AG04449 (cell line): ENCODE measurements at regions not wholly inside any gene's neighbourhood (a gene's known extent, or its start where the extent isn't known, plus 50 kb on each side); places are given as distances from the start of the nearest gene placed in this dataset.

Experiments used
- CTCF ChIA-PET: fragments of 350-600 bp; formaldehyde crosslinking; extraction: SDS; loops from one replicate; lab custom pipeline; 2021; ENCODE audit warnings: antibody characterized with exemption; lab: Yijun Ruan, JAX
- POLR2A ChIA-PET: fragments of 400-600, 350-600 bp; formaldehyde crosslinking; extraction: SDS; loops from one replicate; lab custom pipeline; 2020; ENCODE audit warnings: antibody characterized with exemption, inconsistent platforms; lab: Yijun Ruan, JAX
- DNase-seq: peaks from one replicate; pipeline ENCODE4 v3.0.0-alpha.2; 2010; ENCODE audit warnings: low read depth, low spot score
- H3K4me3 ChIP-seq: 2 replicates; pipeline ENCODE4 v1.5.1; 2011; ENCODE audit warnings: low read depth, mild to moderate bottlenecking, control low read depth, low read length
- CTCF ChIP-seq: IDR thresholded peaks from one replicate; pipeline ENCODE4 v1.5.1; 2011; ENCODE audit warnings: mild to moderate bottlenecking, moderate library complexity, low read length, control low read depth, inconsistent platforms; ENCODE audit not compliant: insufficient read depth; ENCODE audit errors: missing control alignments

- no peak for DNase-seq
- TF ChIP-seq CTCF: no peak
Observed at GRCh38 chrY:7703578-7704140, 792.1 kb upstream of the AMELY start.

GRCh38 chrY:7702481-7702880 is 790.9 kb upstream of the AMELY start:
- no peak for DNase-seq
- H3K4me3 ChIP-seq: no peak overlapping the region; the same call in 1 of the 2 replicates
- ChIA-PET POLR2A (no interaction called here), CTCF (interaction anchor here (0.6 to 1.2 kb wide), 2 partner anchors 14 to 76 kb away, joined by 3 read pairs; no protein-coding TSS in a partner anchor)
- TF ChIP-seq CTCF: no peak

More at GRCh38 chrY:7703578-7704140, 792.1 kb upstream of the AMELY start:
- H3K4me3 ChIP-seq: no peak overlapping the region
- CTCF ChIA-PET: interaction anchor here (1.2 kb wide), 1 partner anchor 15 kb away, joined by 3 read pairs; no protein-coding TSS in a partner anchor
- POLR2A ChIA-PET: no interaction called here

GRCh38 chrY:7701676-7702075 is 790.1 kb upstream of the AMELY start:
- no peak for DNase-seq
- ChIA-PET POLR2A (no interaction called here), CTCF (no interaction called here)
- no peak for TF ChIP-seq CTCF
- H3K4me3 ChIP-seq: no peak overlapping the region

DNA sequence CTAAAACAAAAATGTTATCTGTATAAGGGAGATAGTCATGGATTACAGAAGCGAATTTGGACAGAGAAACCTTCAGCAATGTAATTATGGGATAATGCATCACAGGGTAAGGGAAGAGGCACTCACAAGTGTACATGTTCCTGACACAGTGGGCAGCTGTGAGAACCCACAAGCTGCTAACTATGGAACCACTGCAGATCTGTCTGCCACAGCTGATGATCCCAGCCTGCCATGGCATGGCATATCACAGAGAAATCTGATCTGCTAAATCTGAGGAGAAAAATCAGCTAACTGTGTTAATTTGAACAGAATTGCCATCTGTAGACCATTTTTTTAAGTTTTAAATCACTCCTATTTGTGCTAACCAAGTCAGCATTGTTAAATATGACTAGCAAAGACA is 786.0 kb upstream of the AMELY start:
- H3K4me3 ChIP-seq: no peak overlapping the region
- POLR2A ChIA-PET: no interaction called here
- TF ChIP-seq CTCF: no peak
- no peak for DNase-seq
- CTCF ChIA-PET: no interaction called here

GRCh38 chrY:7692701-7693100 is 781.1 kb upstream of the AMELY start:
- DNase-seq: no peak
- ChIA-PET POLR2A (no interaction called here), CTCF (no interaction called here)
- no peak overlapping the region for H3K4me3 ChIP-seq
- no peak for TF ChIP-seq CTCF

DNA sequence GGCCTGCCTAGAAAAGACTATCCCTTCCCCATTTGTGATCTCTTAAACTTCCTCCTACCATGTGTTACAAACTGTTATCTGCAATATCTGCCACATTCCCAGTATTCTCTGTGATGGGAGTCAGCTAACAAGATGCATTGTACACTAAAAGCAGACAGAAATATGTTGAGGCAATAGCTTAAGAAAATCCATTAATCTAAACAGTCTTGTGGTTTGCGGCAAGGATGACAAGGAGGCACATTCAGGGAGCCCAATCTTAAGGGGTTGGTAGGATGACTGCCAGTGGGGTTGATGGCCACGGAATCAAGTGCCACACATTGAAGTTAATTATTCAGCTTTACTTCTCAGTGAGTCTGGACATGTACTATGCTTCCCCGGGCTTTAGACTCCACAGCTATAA is 775.5 kb upstream of the AMELY start:
- TF ChIP-seq CTCF: no peak
- no peak for DNase-seq
- CTCF ChIA-PET: interaction anchor here (1.0 kb wide), 1 partner anchor 26 kb away, joined by 4 read pairs; no protein-coding TSS in a partner anchor
- no peak overlapping the region for H3K4me3 ChIP-seq
- POLR2A ChIA-PET: interaction anchor here (0.9 to 1.8 kb wide), 4 partner anchors 25 to 225 kb away, joined by 4 to 8 read pairs (median 6); no protein-coding TSS in a partner anchor
